IMR-90 (cell line): ENCODE measurements at regions not wholly inside any gene's neighbourhood (a gene's known extent, or its start where the extent isn't known, plus 50 kb on each side); places are given as distances from the start of the nearest gene placed in this dataset.

ENCODE experiments used
- CEBPB ChIP-seq: IDR thresholded peaks from 2 replicates; pipeline ENCODE4 v1.6.1; 2012; ENCODE audit warnings: low read depth, low read length, improper control_type of control experiment
- CTCF ChIP-seq: conservative IDR thresholded peaks from 2 replicates; pipeline ENCODE4 v1.5.1; 2012; ENCODE audit warnings: mild to moderate bottlenecking, low read depth, low read length, improper control_type of control experiment
- POLR2A ChIP-seq: IDR thresholded peaks from 2 replicates; pipeline ENCODE4 v1.6.1; 2012; ENCODE audit warnings: mild to moderate bottlenecking, low read depth, low read length
- SMC3 ChIP-seq: fragments of 150-350 bp; IDR thresholded peaks from 2 replicates; pipeline ENCODE4 v1.6.1; 2016; ENCODE audit warnings: low read depth, mild to moderate bottlenecking, antibody characterized with exemption, low read length, moderate library complexity

- TF ChIP-seq CTCF (no peak), SMC3 (no peak), POLR2A (no peak), CEBPB (no peak)
Measured at GRCh38 chr5:172549696-172550095, 91.4 kb upstream of the NEURL1B start.
